ENCODE measurements at regions not wholly inside any gene's neighbourhood (a gene's known extent, or its start where the extent isn't known, plus 50 kb on each side); places are given as distances from the start of the nearest gene placed in this dataset.
A peak's percentile ranks its signal among the peaks of the same experiment; 100 is the strongest.

GRCh38 chr3:8371085-8371551 lies 130.5 kb upstream of the LMCD1 start:
- H2BK120ac ChIP-seq (ENCODE audit: low read depth, low read length), result no peak overlapping the region
- H4K8ac ChIP-seq (ENCODE audit: low read depth in 2 of 2, low read length in 2 of 2), result no peak overlapping the region
- H2BK5ac ChIP-seq (ENCODE audit: low read depth, low read length, poor library complexity, severe bottlenecking), result no peak overlapping the region
- no peak overlapping the region for H4K91ac ChIP-seq (ENCODE audit: insufficient read depth, low read depth, low read length)
- no peak overlapping the region for H2BK15ac ChIP-seq (ENCODE audit: low read depth, low read length)
- in situ Hi-C loops (cut with MboI; ENCODE audit: low sequenced_read_pairs), result no loop called here
- H3K4me3 ChIP-seq (ENCODE audit: insufficient read depth, low read depth, low read length), result no peak overlapping the region
- H3K14ac ChIP-seq (replicated peaks; ENCODE audit: low read depth, low read length), result no peak overlapping the region
- H3K56ac ChIP-seq (ENCODE audit: extremely low read depth, insufficient read depth, low read length), result no peak overlapping the region
- H4K20me1 ChIP-seq (ENCODE audit: insufficient read depth, low read length), result no peaks in the 10 kb centered on the region
- no peaks in the 10 kb centered on the region for H3K36me3 ChIP-seq (ENCODE audit: control insufficient read depth, insufficient read depth, low read length)
- H2AFZ ChIP-seq (replicated peaks; ENCODE audit: low read length, poor library complexity), result no peak overlapping the region
- no CpG with 5 or more reads among the region's 2 CpGs for WGBS, 2 experiments (ENCODE audit: extremely low coverage in 2 of 2, insufficient read length in 1 of 2)
- H3K18ac ChIP-seq (ENCODE audit: low read depth, low read length), result no peak overlapping the region
- TF ChIP-seq FOS (IDR thresholded peaks at IDR 0.05; ENCODE audit: low read depth, low read length) (0 out of 2 replicates have a peak, but pooled peaks have one; percentile 12), NFE2L2 (IDR thresholded peaks at IDR 0.05; ENCODE audit: low read depth, low read length) (no peak)
- no peak overlapping the region for H3K23ac ChIP-seq (ENCODE audit: low read depth, low read length)
- H3K27ac ChIP-seq (ENCODE audit: insufficient read depth, low read length), result no peak overlapping the region
- no TSS peak for BruUV-seq (replicated peaks)
- no peaks in the 10 kb centered on the region for H3K9me3 ChIP-seq (ENCODE audit: control insufficient read depth, insufficient read depth, low read length)
- ATAC-seq (ENCODE audit: low read depth), result peak; percentile 56
- H3K4me1 ChIP-seq (ENCODE audit: control insufficient read depth, insufficient read depth, low read length), result no peaks in the 10 kb centered on the region
- intact Hi-C loops (cut with micrococcal nuclease), result no loop called here
- H3K4me2 ChIP-seq (ENCODE audit: low read depth, low read length), result no peak overlapping the region
- H2BK20ac ChIP-seq (ENCODE audit: low read depth, low read length), result no peak overlapping the region
- no peaks in the 10 kb centered on the region for H3K79me1 ChIP-seq (ENCODE audit: low read depth in 1 of 2, low read length in 2 of 2)
- peak; percentile 53 for DNase-seq
- dilution Hi-C loops (cut with HindIII; ENCODE audit: low sequenced_read_pairs, unreplicated experiment), result no loop called here
- no peaks in the 10 kb centered on the region for H3K9me1 ChIP-seq (ENCODE audit: insufficient read depth, low read length)
- H3K4ac ChIP-seq (ENCODE audit: low read depth, low read length), result no peak overlapping the region
- POLR2A ChIA-PET (ENCODE audit: unreplicated experiment), result no interaction called here
- no peaks in the 10 kb centered on the region; the same call in 1 of the 2 replicates for H3K27me3 ChIP-seq (ENCODE audit: control insufficient read depth, insufficient read depth, low read length)
- H2AK9ac ChIP-seq (replicated peaks; ENCODE audit: low read depth, low read length, poor library complexity), result no peak overlapping the region
- H2AK5ac ChIP-seq (ENCODE audit: low read depth, low read length), result no peak overlapping the region
- no peak overlapping the region for H4K5ac ChIP-seq (ENCODE audit: low read depth, low read length)
- CTCF ChIA-PET, result interaction anchor here (0.5 to 1.2 kb wide), 2 partner anchors 10 to 252 kb away, joined by 3 read pairs; no protein-coding TSS in a partner anchor
- H3K9ac ChIP-seq (ENCODE audit: low read depth, low read length), result no peak overlapping the region

Data from IMR-90 (cell line).